Subcutaneous abdominal adipose tissue (tissue), 5 donors: ENCODE measurements at regions not wholly inside any gene's neighbourhood (a gene's known extent, or its start where the extent isn't known, plus 50 kb on each side); places are given as distances from the start of the nearest gene placed in this dataset.

Experiments used
- H3K27ac ChIP-seq: one replicate; pipeline ENCODE4 v1.7.0; 2013; ENCODE audit warnings: low read depth, mild to moderate bottlenecking, inconsistent platforms, low read length, moderate library complexity
- H3K27me3 ChIP-seq, 5 donors: one replicate each; pipeline ENCODE4 v1.7.0; 2013; ENCODE audit warnings: low read length in 5 of 5, inconsistent platforms in 1 of 5; ENCODE audit not compliant: control insufficient read depth in 5 of 5, insufficient read depth in 4 of 5
- H3K36me3 ChIP-seq, 5 donors: one replicate each; pipeline ENCODE4 v1.7.0; 2013; ENCODE audit warnings: low read length in 5 of 5; ENCODE audit not compliant: control insufficient read depth in 5 of 5, insufficient read depth in 5 of 5
- H3K4me1 ChIP-seq, 5 donors: one replicate each; pipeline ENCODE4 v1.7.0; 2013; ENCODE audit warnings: low read length in 5 of 5, mild to moderate bottlenecking in 3 of 5, moderate library complexity in 1 of 5; ENCODE audit not compliant: control insufficient read depth in 5 of 5, insufficient read depth in 5 of 5
- H3K4me3 ChIP-seq, 5 donors: one replicate each; pipeline ENCODE4 v1.7.0; 2013; ENCODE audit warnings: low read length in 5 of 5, low read depth in 1 of 5
- H3K9ac ChIP-seq, 5 donors: one replicate each; pipeline ENCODE4 v1.7.0; 2013; ENCODE audit warnings: low read length in 5 of 5, mild to moderate bottlenecking in 4 of 5, moderate library complexity in 3 of 5
- H3K9me3 ChIP-seq, 5 donors: one replicate each; pipeline ENCODE4 v1.7.0; 2013; ENCODE audit warnings: low read length in 5 of 5; ENCODE audit not compliant: control insufficient read depth in 5 of 5
- donor health status: healthy.
- donor health status: healthy.
- donor health status: healthy.
- donor health status: healthy.
- donor health status: healthy.

- Histone ChIP-seq H3K27ac (no peak overlapping the region), H3K9me3 (no peaks in the 10 kb centered on the region), H3K27me3 (no peaks in the 10 kb centered on the region), H3K4me3 (no peak overlapping the region), H3K36me3 (no peaks in the 10 kb centered on the region), H3K4me1 (peaks cover 0 to 9% (median 0%) of the 10 kb centered on the region in 5 donors), H3K9ac (no peak overlapping the region)
Measured at GRCh38 chr13:37491661-37492060, 106.9 kb downstream of the POSTN start.

DNA sequence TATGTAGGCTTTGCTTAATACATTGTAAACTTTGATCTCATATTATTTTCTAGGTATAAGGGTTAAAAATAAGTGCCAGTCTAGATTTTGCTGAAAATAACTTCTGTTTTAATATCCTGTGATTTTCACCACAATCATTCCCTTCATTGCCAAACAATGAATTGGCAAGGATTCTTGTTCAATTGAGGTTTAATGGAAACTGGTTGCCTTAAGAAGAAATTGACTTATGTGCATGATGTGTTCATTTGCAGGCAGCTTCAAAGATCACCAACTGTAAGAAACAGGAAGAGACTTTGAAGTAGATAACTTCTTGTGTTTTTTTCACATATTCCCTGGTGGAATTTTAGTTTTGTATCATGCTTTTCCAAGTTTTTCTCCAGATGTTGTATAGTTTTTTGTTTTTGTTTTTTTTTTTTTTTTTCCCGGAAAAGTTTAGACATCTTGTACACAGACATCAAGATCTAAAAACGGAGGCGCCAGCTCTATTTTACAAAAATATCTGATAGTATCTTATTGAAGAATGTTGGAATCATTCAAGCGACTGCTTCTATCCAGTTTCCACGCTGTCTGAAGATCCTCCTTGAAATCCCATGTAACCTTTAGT, 108.3 kb downstream of the POSTN start:
- Histone ChIP-seq H3K27ac (no peak overlapping the region), H3K4me1 (peaks cover 0 to 12% (median 9%) of the 10 kb centered on the region in 5 donors), H3K9ac (no peak overlapping the region), H3K36me3 (no peaks in the 10 kb centered on the region), H3K4me3 (no peak overlapping the region), H3K9me3 (no peaks in the 10 kb centered on the region), H3K27me3 (no peaks in the 10 kb centered on the region)

GRCh38 chr13:37488726-37489125, 109.8 kb downstream of the POSTN start:
- Histone ChIP-seq H3K27me3 (no peaks in the 10 kb centered on the region), H3K4me3 (no peak overlapping the region), H3K9me3 (no peaks in the 10 kb centered on the region), H3K4me1 (peaks cover 0 to 16% (median 9%) of the 10 kb centered on the region in 5 donors), H3K36me3 (no peaks in the 10 kb centered on the region), H3K9ac (no peak overlapping the region), H3K27ac (no peak overlapping the region)

DNA sequence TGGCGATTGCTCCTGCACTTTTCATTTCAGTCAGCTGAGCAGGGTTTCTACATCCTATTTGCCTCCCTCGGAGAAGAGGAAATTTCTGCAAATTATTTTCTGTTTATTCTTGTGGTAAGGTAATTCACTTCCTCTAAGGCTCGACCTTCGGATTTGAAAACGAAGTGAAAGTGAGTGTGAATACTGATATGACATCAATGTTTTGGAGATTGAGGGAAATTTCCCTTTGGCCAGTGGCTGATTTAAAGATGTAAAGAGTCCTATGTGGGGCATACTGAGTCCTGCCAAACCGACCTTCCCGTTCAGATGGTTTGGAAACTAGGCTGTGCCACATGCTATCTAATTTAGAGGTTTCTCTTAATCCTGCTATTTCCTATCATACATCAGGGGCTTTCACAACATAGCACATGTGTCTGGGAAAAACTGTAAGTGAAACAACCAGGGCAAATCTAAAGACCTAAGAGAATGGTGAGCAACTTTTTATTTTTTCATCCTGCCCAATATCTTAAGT, 112.3 kb downstream of the POSTN start:
- H3K9ac ChIP-seq, result no peak overlapping the region
- no peaks in the 10 kb centered on the region for H3K9me3 ChIP-seq
- H3K4me3 ChIP-seq, result peak overlapping the region in 4 of 5 donors; percentile 31 to 42 (median 36)
- H3K27me3 ChIP-seq, result no peaks in the 10 kb centered on the region
- H3K27ac ChIP-seq, result no peak overlapping the region
- no peaks in the 10 kb centered on the region for H3K36me3 ChIP-seq
- peaks cover 0 to 16% (median 9%) of the 10 kb centered on the region in 5 donors for H3K4me1 ChIP-seq

GRCh38 chr13:37485756-37486155, 112.8 kb downstream of the POSTN start:
- H3K4me3 ChIP-seq, result peak overlapping the region in 4 of 5 donors; percentile 31 to 42 (median 36)
- no peak overlapping the region for H3K27ac ChIP-seq
- peaks cover 0 to 16% (median 9%) of the 10 kb centered on the region in 5 donors for H3K4me1 ChIP-seq
- H3K9me3 ChIP-seq, result no peaks in the 10 kb centered on the region
- no peaks in the 10 kb centered on the region for H3K27me3 ChIP-seq
- no peak overlapping the region for H3K9ac ChIP-seq
- H3K36me3 ChIP-seq, result no peaks in the 10 kb centered on the region

- Histone ChIP-seq H3K9me3 (no peaks in the 10 kb centered on the region), H3K9ac (no peak overlapping the region), H3K4me3 (no peak overlapping the region), H3K27ac (no peak overlapping the region), H3K36me3 (no peaks in the 10 kb centered on the region), H3K4me1 (peaks cover 0 to 16% (median 3%) of the 10 kb centered on the region in 5 donors), H3K27me3 (no peaks in the 10 kb centered on the region)
Measured at GRCh38 chr13:37484056-37484455, 114.5 kb downstream of the POSTN start.

DNA sequence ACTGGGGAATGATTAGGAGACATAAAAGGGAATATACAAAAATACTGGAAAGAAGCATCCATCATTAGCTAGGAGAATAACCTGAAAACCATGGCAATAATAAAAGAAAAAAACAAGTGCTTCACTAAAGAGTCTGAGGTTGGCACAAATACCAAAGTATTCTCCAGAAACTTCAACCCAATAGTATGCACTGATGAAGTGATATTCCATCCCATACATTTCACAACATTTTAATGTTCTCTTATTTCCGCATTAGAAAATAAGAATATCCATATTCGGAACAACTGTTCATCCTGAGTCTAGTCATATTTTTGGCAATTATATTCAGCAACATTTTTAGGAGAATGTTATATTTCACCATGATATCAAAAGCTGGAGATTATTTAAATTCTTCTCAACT, 116.2 kb downstream of the POSTN start:
- Histone ChIP-seq H3K27ac (no peak overlapping the region), H3K4me1 (peaks cover 0 to 16% (median 0%) of the 10 kb centered on the region in 5 donors), H3K9ac (no peak overlapping the region), H3K9me3 (no peaks in the 10 kb centered on the region), H3K27me3 (no peaks in the 10 kb centered on the region), H3K36me3 (no peaks in the 10 kb centered on the region), H3K4me3 (no peak overlapping the region)

DNA sequence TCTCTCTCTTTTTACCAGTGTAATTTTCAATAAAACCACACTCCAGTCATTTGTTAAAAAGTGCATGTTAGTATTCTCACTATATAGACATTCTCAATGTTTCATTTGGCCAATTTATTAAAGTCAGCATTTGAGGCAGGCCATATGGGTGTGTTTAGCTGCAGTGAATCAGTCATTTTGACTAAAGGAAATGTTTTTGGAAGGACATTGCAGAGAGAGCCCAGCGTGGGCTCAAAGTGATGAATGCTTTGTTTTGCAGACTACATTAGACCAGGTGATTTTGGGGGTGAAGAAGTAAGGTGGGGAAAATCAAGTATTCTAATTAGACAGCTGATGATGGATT, 116.7 kb downstream of the POSTN start:
- Histone ChIP-seq H3K27me3 (no peaks in the 10 kb centered on the region), H3K9ac (no peak overlapping the region), H3K4me3 (no peak overlapping the region), H3K4me1 (peaks cover 0 to 16% (median 0%) of the 10 kb centered on the region in 5 donors), H3K9me3 (no peaks in the 10 kb centered on the region), H3K36me3 (no peaks in the 10 kb centered on the region), H3K27ac (no peak overlapping the region)

GRCh38 chr13:37481011-37481884, 117.3 kb downstream of the POSTN start:
- H3K36me3 ChIP-seq, result no peaks in the 10 kb centered on the region
- H3K9me3 ChIP-seq, result no peaks in the 10 kb centered on the region
- H3K9ac ChIP-seq, result no peak overlapping the region
- H3K27ac ChIP-seq, result no peak overlapping the region
- no peak overlapping the region for H3K4me3 ChIP-seq
- H3K4me1 ChIP-seq, result peaks cover 0 to 13% (median 0%) of the 10 kb centered on the region in 5 donors
- no peaks in the 10 kb centered on the region for H3K27me3 ChIP-seq

DNA sequence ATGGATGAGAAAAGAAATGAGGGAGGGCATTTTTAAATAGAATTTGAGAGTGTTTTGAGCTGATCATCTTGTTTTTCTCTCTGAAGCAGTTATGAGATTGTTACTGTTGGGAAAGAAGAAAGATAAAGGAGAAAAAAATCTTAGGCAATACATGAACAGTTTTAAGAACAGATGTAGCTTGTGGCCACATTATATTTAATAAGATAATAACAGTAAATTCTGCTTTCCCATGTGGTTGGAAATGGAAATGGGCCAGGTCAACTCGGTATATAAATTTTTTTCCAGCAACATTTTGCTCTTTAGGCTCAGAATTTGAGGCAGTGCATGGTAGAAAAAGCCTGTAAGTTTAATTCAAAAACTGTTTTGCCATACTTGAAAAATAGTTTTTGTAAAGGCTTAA, 118.7 kb downstream of the POSTN start:
- Histone ChIP-seq H3K27ac (no peak overlapping the region), H3K9ac (no peak overlapping the region), H3K9me3 (no peaks in the 10 kb centered on the region), H3K4me1 (peaks cover 0 to 4% (median 0%) of the 10 kb centered on the region in 5 donors), H3K36me3 (no peaks in the 10 kb centered on the region), H3K4me3 (no peak overlapping the region), H3K27me3 (no peaks in the 10 kb centered on the region)
